DMS114 treated with DMSO at 0.1 percent for 48 hours (cell line): ENCODE measurements at regions not wholly inside any gene's neighbourhood (a gene's known extent, or its start where the extent isn't known, plus 50 kb on each side); places are given as distances from the start of the nearest gene placed in this dataset.

Experiments used
- DNase-seq: peaks from one replicate; lab custom pipeline; 2025; ENCODE audit not compliant: unreplicated experiment; lab: John Stamatoyannopoulos, UW

- DNase-seq = no peak
These were observed 1477.8 kb downstream of the C4orf33 start for GRCh38 chr4:130573742-130574141.

DNA sequence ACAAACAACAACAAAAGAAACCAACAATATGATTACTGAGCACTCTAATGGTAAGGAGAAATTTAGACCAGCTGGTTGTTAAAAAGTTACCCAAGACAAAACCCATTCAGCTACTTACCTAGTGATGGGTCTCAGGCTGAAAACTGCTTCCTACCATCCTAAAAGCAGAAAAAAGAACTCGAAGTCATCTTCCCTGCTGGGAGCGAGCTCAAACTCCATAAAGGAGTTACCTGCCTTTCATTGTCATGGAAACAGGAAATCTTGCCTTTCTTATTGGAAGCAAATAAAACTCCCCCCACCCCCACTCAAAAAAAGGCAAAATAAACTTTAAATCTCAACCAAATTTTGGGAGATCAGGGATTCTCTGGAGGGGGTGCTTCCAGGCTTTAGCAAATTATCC is 1478.3 kb downstream of the C4orf33 start:
- no peak for DNase-seq

- DNase-seq = no peak
These were observed 1480.3 kb downstream of the C4orf33 start for GRCh38 chr4:130576218-130576617.

- DNase-seq = no peak
These were observed 1495.1 kb downstream of the C4orf33 start for GRCh38 chr4:130591091-130591490.

DNA sequence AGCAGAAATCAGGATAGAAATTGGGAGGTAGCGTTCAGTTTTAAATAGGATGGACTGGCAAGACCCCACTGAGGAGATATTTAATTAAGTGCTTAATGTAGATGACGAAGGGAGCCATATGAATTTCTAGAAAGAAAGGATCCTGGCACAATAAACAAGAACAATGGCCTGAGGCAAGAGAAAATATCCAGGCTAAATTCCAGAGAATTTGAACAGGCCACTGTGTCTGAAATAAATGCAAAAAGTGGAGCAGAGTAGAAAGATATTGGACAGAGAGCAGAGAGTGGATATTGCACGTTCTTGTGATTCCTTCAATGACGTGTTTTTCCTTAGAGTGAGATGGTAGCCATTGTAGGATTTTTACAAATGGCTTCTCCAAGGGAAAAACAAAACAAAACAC is 1504.8 kb downstream of the C4orf33 start:
- no peak for DNase-seq

DNA sequence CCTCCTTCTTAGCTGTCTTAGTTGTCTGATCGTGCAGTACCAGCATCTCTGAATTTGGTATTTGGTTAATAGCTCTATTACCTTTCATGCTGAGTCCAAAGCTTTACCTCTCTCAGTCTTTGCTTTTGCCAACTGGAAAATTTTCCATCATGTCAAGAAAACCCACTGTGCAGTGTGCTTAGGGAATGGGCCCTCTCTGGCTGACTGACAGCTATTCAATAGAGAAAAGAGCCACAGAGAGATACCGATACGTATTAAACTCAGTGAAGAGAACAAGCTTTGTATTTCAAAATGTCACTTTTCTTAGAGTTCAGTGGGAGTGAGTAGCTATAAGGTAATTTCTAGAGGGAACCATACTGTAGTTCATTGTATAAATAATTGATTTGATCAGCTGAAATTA is 1507.1 kb downstream of the C4orf33 start:
- DNase-seq = no peak

- no peak for DNase-seq
These were observed 1512.2 kb downstream of the C4orf33 start for GRCh38 chr4:130608121-130608520.

DNA sequence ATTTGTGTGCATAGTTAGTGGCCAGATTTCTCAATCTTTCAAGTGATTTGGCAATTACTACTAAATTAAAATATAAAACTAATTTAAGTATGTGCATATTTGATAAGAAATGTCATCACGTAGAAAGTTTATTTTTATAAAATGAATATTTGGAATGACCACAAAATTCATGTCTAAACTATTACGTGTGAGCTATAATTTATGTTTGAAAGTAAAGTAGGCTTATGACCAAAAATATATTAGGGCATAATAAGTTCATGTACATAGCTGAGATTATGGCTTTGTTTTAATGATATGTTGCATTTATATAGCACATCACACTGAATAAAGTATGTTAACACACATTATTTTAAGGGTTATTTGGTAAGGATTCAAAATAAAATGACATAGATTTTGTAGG is 1532.6 kb downstream of the C4orf33 start:
- DNase-seq = no peak

- DNase-seq = no peak
These were observed 1537.0 kb downstream of the C4orf33 start for GRCh38 chr4:130632731-130633604.

DNA sequence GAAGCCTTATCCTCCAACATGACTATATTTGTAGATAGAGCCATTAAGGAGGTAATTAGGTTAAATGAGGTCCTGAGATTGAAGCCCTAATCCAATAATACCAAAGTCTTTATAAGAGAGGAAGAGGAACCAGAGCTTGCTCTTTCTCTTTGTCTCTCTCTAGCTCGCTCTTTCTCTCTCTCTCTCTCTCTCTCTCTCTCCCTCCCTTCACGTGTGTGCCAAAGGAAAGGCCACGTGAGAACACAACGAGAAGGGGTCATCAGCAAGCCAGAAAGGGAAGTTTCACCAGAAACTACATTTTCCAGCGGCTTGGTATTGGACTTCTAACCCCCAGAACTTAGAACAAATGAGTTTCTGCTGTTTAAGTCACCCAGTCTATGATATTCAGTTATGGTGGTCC is 1540.5 kb downstream of the C4orf33 start:
- no peak for DNase-seq

GRCh38 chr4:130640592-130640991 is 1544.6 kb downstream of the C4orf33 start:
- DNase-seq = no peak

- DNase-seq = no peak
These were observed 1550.9 kb downstream of the C4orf33 start for GRCh38 chr4:130646886-130647285.

DNA sequence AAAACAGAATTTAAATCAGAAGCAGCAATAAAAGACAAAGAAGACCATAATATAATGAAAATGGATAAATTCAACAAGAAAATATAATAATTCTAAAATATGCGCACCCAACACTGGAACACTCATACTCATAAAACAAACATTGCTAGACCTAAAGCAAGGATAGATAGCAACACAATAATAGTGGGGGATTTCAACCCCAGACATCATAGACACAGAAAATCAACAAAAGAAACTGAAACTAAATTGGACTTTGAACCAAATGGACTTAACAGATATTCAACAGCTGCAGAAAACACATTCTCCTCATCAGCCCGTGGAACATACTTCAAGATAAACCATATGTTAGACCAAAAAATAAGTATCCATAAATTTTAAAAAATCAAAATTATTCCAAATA is 1552.6 kb downstream of the C4orf33 start:
- DNase-seq = no peak

DNA sequence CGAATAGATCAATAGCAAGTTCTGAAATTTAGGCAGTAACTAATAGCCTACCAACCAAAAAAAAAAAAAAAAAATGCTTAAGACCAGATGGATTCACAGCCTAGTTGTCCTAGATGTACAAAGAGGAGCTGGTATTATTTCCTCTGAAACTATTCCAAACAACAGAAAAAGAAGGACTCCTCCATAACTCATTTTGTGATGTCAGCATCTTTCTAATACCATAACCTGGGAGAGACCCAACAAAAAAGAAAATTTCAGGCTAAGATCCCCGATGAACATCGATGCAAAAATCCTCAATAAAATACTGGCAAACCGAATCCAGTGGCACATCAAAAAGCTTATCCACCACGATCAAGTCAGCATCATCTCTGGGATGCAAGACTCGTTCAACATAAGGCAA is 1557.9 kb downstream of the C4orf33 start:
- DNase-seq = no peak

- no peak for DNase-seq
These were observed 1563.4 kb downstream of the C4orf33 start for GRCh38 chr4:130659320-130659719.

- no peak for DNase-seq
These were observed 1572.9 kb downstream of the C4orf33 start for GRCh38 chr4:130668859-130669258.

- no peak for DNase-seq
These were observed 1579.3 kb downstream of the C4orf33 start for GRCh38 chr4:130675266-130675665.

DNA sequence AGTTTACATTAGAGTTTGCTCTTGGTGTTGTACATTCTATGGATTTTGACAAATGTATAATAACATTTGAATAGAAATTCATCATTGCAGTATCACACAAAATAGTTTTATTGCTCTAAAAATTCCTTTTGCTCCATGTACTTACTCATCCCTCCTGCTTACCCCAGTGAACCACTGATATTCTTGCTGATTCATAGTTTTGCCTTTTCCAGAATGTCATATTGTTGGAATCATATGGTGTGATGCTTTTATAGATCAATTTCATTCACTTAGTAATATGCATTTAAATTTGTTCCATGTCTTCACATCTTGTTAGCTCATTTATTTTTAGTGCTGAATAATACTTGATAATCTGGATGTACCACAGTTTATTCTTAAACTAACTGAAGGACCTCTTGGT is 1593.2 kb downstream of the C4orf33 start:
- no peak for DNase-seq

DNA sequence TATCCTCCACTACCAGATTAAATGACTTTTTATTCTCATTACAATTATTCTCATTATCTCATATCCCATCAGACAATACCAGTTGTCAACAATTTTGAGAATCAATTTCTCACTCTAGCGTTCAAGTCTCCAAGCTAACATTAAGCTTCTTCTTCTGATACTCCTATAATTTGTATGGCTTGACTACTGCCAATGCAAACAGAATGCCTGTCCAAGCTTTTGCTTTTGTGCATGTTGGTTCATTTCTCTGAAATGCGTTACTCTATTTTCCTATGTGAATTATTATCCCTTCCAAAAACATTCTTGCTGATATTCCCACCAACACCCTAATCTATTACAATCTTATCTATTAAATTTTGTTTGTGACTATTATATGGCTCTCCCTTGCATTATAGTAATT is 1602.3 kb downstream of the C4orf33 start:
- no peak for DNase-seq

DNA sequence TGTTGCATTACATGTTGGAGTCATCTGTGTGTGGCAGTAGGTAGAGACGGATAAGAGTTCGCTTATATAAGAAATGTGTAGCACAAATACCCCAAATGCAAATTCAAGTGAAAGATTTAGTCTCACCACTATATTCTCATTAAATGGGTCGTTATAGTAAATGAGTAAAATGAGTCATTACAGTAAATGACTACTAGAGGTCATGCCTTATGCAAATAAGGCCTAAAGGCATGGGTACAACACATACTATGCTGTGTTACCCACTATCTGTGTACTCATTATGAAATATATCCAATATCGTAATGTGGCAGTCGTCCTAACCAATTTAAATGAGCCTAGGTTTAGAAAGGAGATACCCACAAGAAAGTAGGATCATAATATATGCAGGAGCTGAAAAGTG is 1603.1 kb downstream of the C4orf33 start:
- DNase-seq = no peak

GRCh38 chr4:130703211-130703935 is 1607.4 kb downstream of the C4orf33 start:
- DNase-seq = no peak

GRCh38 chr4:130705023-130705422 is 1609.1 kb downstream of the C4orf33 start:
- no peak for DNase-seq
